Right cardiac atrium (tissue), 5 donors: ENCODE measurements at regions not wholly inside any gene's neighbourhood (a gene's known extent, or its start where the extent isn't known, plus 50 kb on each side); places are given as distances from the start of the nearest gene placed in this dataset.

Experiments used
- ATAC-seq, 2 donors: fragments of 200-7000 bp; cut with Tn5 transposase; one replicate each; pipeline versions ENCODE4 v1.8.0 to v1.9.1; 2020; ENCODE audit warnings: moderate library complexity in 2 of 2, mild to moderate bottlenecking in 1 of 2
- DNase-seq, 3 donors: peaks; one replicate each; pipeline ENCODE4 v3.0.0-alpha.2; 2020
- H3K27ac ChIP-seq: one replicate; pipeline ENCODE4 v1.5.1; 2013; ENCODE audit warnings: mild to moderate bottlenecking, low read length, control low read depth, moderate library complexity
- H3K27me3 ChIP-seq: one replicate; pipeline ENCODE4 v1.6.1; 2013; ENCODE audit not compliant: control insufficient read depth, insufficient read depth
- H3K4me1 ChIP-seq: one replicate; pipeline ENCODE4 v1.6.1; 2013; ENCODE audit warnings: low read length; ENCODE audit not compliant: control insufficient read depth, insufficient read depth
- H3K4me3 ChIP-seq: one replicate; pipeline ENCODE4 v1.5.1; 2013; ENCODE audit warnings: low read length, control low read depth
- H3K9me3 ChIP-seq: one replicate; pipeline ENCODE4 v1.6.1; 2013; ENCODE audit warnings: low read length; ENCODE audit not compliant: control insufficient read depth
- WGBS: extraction: QIAGEN DNeasy Blood & Tissue Kit; methylation state at CpG from one replicate; pipeline ENCODE4 v1.1.7; 2013; 5-methylcytosine and 5-hydroxymethylcytosine counted together
- intact Hi-C, 4 donors: fragments of 100-400 bp; cut with DNase I; formaldehyde crosslinking; loops; one replicate each; pipeline versions ENCODE4 v1.11.0 to v1.14.0; 2022 to 2023
- donor health status: healthy with polysubstance abuse.
- donor health status: DM: no; HTN: yes; CAD: no.
- donor health status: DM: no; HTN: no; CAD: no.
- donor health status: DM: no; HTN: yes; CAD: no; lungs with severe emphysema.
- donor health status: DM: yes; HTN: yes; CAD: no.

DNA sequence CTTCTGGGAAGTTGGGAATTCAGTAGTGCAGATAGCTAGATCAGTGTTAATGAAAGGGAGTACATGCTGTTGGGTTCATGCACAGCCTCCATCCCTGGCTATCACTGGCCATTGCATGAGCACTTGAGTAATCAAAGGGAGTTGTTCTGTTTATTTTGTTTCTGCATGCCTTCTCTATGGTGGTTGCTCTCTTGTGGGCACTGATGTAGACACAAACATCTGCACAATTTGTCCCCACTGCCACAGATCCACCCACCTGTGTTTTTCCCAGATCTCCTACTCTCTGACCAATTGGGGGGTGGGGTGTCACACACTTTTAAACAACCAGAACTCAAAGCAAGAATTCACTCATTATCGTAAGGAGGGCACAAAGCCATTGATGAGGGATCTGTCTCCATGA is 89.7 kb upstream of the DHRS4 start:
- no peak overlapping the region for H3K27ac ChIP-seq
- no peaks in the 10 kb centered on the region for H3K27me3 ChIP-seq
- H3K9me3 ChIP-seq = no peaks in the 10 kb centered on the region
- intact Hi-C loops = no loop called here
- 96% methylated on average over 1 of the region's 1 CpG for WGBS
- H3K4me1 ChIP-seq = no peaks in the 10 kb centered on the region
- no peak for DNase-seq
- no peak overlapping the region for H3K4me3 ChIP-seq
- ATAC-seq = no peak

DNA sequence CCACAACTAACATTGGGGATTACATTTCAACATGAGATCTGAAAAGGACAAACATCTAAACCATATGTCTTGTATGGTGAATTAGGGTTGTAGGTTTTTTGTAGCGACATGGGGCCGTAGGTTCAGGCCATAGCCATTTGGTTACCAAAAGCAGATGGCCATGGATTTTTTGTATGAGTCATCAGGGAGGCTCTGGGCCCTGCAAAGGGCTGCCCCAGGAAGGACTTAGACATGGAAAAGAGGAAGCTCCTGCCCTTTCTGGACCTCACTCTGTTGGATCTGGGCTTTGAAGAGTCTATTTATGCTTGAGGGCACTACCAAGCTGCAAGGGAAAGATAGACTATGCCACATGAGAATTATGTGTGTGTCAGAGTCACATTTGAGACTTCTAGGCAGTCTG is 89.3 kb upstream of the DHRS4 start:
- Histone ChIP-seq H3K9me3 (no peaks in the 10 kb centered on the region), H3K27ac (no peak overlapping the region), H3K4me1 (no peaks in the 10 kb centered on the region), H3K27me3 (no peaks in the 10 kb centered on the region), H3K4me3 (no peak overlapping the region)
- intact Hi-C loops = no loop called here
- 89% methylated on average over 2 of the region's 2 CpGs for WGBS
- DNase-seq (no peak), ATAC-seq (no peak)

DNA sequence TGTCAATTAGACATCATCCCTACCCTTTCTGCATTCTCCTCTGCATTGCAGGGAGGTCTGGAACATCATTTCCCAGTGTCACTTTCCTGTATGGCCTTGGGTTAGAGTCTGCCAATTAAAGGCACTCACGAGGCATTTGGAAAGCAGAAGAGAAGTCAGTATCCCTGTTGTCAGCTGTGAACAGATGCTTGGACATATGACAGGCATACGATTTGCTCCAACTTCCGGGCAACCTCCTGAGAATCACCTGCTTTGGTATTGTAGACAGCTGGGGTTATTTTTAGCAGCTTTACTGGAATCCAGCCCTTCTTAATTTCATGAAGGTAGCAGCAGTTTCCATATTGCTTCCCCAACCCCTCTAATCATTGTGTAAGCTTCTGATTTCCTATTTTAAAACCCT is 88.7 kb upstream of the DHRS4 start:
- intact Hi-C loops = no loop called here
- Histone ChIP-seq H3K4me3 (no peak overlapping the region), H3K27me3 (no peaks in the 10 kb centered on the region), H3K27ac (no peak overlapping the region), H3K9me3 (no peaks in the 10 kb centered on the region), H3K4me1 (no peaks in the 10 kb centered on the region)
- DNase-seq (no peak), ATAC-seq (no peak)
- WGBS = 37% methylated on average over 3 of the region's 3 CpGs

DNA sequence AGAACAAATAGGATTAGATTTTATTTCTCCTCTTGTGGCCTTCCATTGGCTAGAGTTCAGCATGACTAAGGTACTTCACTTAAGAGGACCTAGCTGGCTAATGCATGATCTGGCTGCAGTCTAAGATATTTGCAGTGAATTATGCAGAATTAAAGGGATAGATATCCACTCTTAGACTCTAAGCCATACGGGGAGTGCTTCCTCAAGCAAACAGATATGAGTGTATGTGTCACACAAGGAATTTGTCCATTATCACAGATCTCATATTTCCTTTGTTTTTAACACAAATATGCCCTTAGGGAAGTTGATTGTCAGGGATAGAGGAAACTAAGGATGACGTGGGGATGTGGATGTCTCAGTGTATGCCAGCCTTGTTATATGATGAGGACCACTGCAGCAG is 88.1 kb upstream of the DHRS4 start:
- intact Hi-C loops = no loop called here
- ATAC-seq (no peak), DNase-seq (no peak)
- H3K27me3 ChIP-seq = no peaks in the 10 kb centered on the region
- WGBS = 43% methylated on average over 2 of the region's 2 CpGs
- H3K4me1 ChIP-seq = no peaks in the 10 kb centered on the region
- H3K9me3 ChIP-seq = no peaks in the 10 kb centered on the region
- no peak overlapping the region for H3K27ac ChIP-seq
- H3K4me3 ChIP-seq = no peak overlapping the region

DNA sequence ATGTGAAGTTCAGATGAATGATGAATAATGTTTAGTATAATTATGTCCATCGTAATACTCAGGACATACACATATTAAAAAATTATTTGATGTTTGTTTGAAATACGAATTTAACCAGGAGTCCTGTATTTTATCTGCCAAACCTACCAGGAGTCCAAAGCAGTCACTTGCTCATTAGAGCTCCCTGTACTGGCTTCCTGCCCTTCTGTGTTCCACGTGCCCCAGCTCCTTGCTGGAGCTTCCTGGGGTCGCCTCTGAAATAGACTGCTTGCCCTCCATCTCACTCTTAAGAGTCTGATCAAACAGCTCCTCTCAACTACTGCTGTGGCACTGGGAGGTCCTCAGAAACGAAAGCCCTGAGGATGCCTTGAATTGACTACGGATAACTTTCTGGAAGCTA is 87.3 kb upstream of the DHRS4 start:
- Histone ChIP-seq H3K4me1 (no peaks in the 10 kb centered on the region), H3K27ac (no peak overlapping the region), H3K9me3 (no peaks in the 10 kb centered on the region), H3K27me3 (no peaks in the 10 kb centered on the region), H3K4me3 (no peak overlapping the region)
- DNase-seq (no peak), ATAC-seq (no peak)
- 59% methylated on average over 6 of the region's 6 CpGs for WGBS
- intact Hi-C loops = no loop called here

DNA sequence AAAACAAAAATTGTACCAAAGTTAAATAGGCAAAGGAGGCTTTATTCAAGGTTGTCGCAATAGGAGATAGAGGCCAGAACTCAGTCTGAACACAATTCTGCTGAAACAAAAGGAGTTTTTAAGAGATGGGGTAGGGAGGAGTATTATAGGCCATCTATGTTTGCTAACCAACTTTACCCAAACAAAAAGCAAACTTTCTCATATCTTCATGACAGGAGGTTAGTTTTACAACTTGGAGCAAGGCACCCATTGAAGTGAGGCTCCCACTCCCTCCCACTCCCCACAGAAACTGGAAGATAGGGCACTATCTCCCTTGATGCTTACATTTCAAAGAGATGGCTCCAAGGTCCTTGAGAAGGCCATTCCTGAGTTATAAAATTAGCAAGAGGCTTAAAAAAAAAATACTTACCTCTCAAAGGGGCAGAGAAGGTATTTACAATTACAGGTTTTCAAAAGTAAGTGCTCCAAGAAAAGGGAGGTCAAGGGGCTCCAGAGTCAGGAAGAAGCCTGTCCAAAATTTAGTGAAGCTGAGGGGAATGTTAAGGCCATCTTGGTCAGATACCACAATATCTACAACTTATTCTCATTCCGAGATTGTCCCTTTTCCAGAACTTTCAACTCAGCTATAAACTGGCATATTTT is 84.4 kb upstream of the DHRS4 start:
- Histone ChIP-seq H3K27me3 (no peaks in the 10 kb centered on the region), H3K4me3 (no peak overlapping the region), H3K4me1 (no peaks in the 10 kb centered on the region), H3K9me3 (no peaks in the 10 kb centered on the region), H3K27ac (no peak overlapping the region)
- no peak for DNase-seq
- 82% methylated on average over 2 of the region's 2 CpGs for WGBS
- ATAC-seq = no peak
- intact Hi-C loops = no loop called here

DNA sequence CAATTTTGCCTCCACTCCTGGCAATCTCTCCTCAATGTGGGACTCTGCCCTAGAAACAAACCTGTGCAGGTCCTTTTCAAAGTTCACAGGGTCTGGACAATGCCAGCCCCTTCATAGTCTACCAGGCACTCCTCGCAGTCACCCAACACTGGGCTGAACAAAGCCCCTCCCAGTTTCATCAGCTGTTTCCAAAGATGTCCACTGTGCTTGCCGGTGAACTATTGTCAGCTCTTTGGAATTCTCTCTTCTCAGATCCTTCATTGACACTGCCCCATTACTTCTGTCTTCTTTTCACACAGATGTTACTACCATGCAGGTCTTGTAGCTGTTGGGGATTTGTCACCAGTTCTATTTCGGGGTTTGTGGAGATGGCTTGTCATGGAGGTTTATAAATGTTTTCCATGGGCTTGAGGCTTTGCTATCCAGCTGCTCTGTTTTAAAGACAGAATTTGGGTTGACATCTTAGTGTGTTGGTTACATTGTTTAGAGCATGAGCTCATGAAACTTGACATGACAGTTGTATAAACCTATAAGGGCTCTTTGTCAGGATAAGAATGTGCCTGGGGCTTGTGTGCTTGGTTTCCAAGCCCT is 77.3 kb upstream of the DHRS4 start:
- H3K9me3 ChIP-seq = no peaks in the 10 kb centered on the region
- no peaks in the 10 kb centered on the region for H3K4me1 ChIP-seq
- ATAC-seq = no peak
- WGBS = 75% methylated on average over 3 of the region's 3 CpGs
- H3K4me3 ChIP-seq = no peak overlapping the region
- DNase-seq = no peak
- H3K27me3 ChIP-seq = no peaks in the 10 kb centered on the region
- intact Hi-C loops = no loop called here
- no peak overlapping the region for H3K27ac ChIP-seq

DNA sequence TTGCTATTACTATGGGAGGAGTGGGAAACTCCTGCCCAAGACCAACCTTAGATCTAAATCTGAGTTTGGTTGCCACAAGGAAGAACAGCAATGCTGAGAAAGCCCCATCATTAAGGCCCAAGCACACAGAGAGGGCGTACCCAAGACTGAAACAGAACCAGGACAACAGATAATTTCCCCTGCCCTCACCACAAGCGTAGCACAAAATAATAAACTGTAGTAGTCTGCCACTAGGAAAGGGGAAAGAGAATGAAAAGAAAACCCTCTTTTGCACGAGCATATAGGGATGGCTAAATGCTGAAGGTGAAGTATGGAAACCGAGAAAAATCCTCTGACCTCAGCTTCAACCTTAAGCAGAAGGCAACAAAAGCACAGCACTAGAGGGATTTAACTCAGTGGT is 76.5 kb upstream of the DHRS4 start:
- ATAC-seq = no peak
- 90% methylated on average over 4 of the region's 4 CpGs for WGBS
- intact Hi-C loops = no loop called here

DNA sequence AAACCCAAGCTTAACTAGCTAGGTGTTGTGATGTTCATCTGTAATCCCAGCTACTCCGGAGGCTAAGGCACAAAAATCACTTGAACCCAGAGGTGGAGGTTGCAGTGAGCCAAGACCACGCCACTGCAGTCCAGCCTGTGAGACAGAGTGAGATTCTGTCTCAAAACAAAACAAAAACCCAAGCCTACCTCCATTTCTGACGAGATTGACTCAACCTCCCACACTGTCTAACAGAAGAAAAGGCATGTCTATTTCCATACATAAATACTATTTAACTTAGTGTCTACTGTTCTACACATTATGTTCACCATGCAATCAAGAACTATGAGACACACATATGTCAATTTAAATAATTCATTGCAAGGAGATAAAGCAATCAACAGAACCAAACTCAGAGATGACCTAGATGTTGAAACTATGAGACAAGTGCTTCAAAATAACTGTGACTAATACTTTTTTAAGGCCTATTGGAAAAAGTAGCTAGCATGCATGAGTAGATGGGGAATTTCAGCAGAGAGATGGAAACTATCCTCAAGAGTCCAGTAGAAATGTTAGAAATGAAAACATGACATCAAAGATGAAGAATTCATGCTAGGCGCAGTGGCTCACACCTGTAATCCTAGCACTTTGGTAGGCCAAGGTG is 75.9 kb upstream of the DHRS4 start:
- Histone ChIP-seq H3K27me3 (no peaks in the 10 kb centered on the region), H3K27ac (no peak overlapping the region), H3K4me1 (no peaks in the 10 kb centered on the region), H3K9me3 (no peaks in the 10 kb centered on the region), H3K4me3 (no peak overlapping the region)
- ATAC-seq (no peak), DNase-seq (no peak)
- intact Hi-C loops = no loop called here
- WGBS = 83% methylated on average over 4 of the region's 4 CpGs

More for the DNA sequence above, 76.5 kb upstream of the DHRS4 start:
- DNase-seq = no peak
- Histone ChIP-seq H3K4me1 (no peaks in the 10 kb centered on the region), H3K27ac (no peak overlapping the region), H3K9me3 (no peaks in the 10 kb centered on the region), H3K27me3 (no peaks in the 10 kb centered on the region), H3K4me3 (no peak overlapping the region)

DNA sequence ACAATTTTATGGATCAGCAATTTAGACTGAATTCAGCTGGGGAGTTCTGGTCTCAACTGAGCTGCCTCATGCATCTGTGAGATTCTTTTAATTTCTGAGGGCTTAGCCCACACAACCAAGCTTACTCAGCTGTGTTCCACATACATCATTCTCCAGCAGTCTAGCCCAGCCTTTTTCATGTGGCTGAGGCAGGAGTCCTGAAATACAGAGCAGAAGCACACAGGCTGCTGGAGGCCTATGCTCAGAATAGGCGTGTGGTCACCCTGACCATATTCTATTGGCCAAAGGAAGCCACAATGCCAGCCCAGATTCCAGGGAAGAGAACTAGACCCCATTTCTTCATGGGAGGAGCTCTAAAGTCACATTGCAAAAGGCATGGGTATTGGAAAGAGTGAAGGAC is 72.3 kb upstream of the DHRS4 start:
- Histone ChIP-seq H3K27ac (no peak overlapping the region), H3K4me1 (no peaks in the 10 kb centered on the region), H3K4me3 (no peak overlapping the region), H3K27me3 (no peaks in the 10 kb centered on the region), H3K9me3 (no peaks in the 10 kb centered on the region)
- intact Hi-C loops = no loop called here
- ATAC-seq (no peak), DNase-seq (no peak)
- WGBS = 89% methylated on average over 1 of the region's 1 CpG

DNA sequence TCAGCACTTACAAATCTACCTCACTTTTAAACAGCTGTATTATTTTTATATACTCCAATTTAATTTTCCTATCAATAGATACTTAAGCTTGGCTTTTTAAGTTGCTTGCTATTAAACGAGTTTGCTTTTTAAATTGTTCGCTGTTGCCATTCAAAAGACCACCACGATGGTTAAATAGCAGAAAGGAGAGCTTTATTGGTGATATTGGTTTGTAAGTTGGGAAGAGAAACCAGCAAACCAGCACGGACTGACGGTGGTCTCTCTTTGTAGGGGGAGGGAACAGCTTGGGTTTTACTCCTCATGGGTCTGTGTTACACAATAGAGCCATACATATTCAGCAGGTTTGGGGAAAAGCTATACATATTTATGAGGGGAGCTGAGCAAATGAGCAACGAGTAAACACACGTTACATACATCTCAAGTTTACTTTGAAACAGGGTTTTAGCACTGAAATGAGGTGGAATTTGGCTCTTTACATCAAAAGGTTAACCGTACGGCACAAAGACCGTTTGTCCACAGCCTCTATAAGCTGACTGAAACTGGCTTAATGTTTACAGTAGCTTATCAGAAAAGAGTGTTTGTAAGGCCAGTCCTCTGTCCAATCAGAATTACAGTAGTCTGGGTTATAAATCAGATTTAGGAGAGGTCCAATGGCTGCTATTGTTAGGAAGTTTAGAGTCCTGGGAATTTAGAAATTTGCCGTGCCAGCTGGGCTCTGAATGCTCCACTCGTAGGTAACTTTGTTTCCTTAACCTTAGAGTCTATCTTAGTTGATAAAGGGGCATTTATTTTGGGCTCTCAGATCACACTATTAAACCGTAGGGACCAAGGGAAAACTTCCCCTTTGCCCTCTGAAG is 69.7 kb upstream of the DHRS4 start:
- H3K4me1 ChIP-seq = no peaks in the 10 kb centered on the region
- H3K9me3 ChIP-seq = no peaks in the 10 kb centered on the region
- WGBS = 42% methylated on average over 13 of the region's 13 CpGs
- ATAC-seq = no peak
- no peak overlapping the region for H3K4me3 ChIP-seq
- no peak for DNase-seq
- intact Hi-C loops = no loop called here
- no peaks in the 10 kb centered on the region for H3K27me3 ChIP-seq
- H3K27ac ChIP-seq = no peak overlapping the region
